Astrocyte of the hippocampus (primary cell): ENCODE measurements at regions not wholly inside any gene's neighbourhood (a gene's known extent, or its start where the extent isn't known, plus 50 kb on each side); places are given as distances from the start of the nearest gene placed in this dataset.

ENCODE experiments used
- DNase-seq: peaks from one replicate; pipeline ENCODE4 v3.0.0; 2011; ENCODE audit warnings: low read depth, low spot score

GRCh38 chr6:41428996-41429421 is 93.6 kb downstream of the NCR2 start:
- DNase-seq = no peak

- DNase-seq = no peak
These were observed 94.4 kb downstream of the NCR2 start for GRCh38 chr6:41429506-41430504.

- DNase-seq = peak; percentile 51
These were observed 95.5 kb downstream of the NCR2 start for GRCh38 chr6:41430875-41431274.

- DNase-seq = no peak
These were observed 96.9 kb downstream of the NCR2 start for GRCh38 chr6:41432280-41432679.

- DNase-seq = no peak
These were observed 99.5 kb downstream of the NCR2 start for GRCh38 chr6:41434803-41435481.

GRCh38 chr6:41437604-41438003 is 102.2 kb downstream of the NCR2 start:
- DNase-seq = no peak

- no peak for DNase-seq
These were observed 103.3 kb downstream of the NCR2 start for GRCh38 chr6:41438746-41439145.

- DNase-seq = no peak
These were observed 104.4 kb downstream of the NCR2 start for GRCh38 chr6:41439524-41440418.

- DNase-seq = no peak
These were observed 105.2 kb upstream of the FOXP4 start for GRCh38 chr6:41440958-41441357.

GRCh38 chr6:41441598-41442351 is 104.4 kb upstream of the FOXP4 start:
- no peak for DNase-seq

GRCh38 chr6:41442352-41442672 is 103.9 kb upstream of the FOXP4 start:
- DNase-seq = no peak

- peak; percentile 59 for DNase-seq
These were observed 103.2 kb upstream of the FOXP4 start for GRCh38 chr6:41442800-41443501.

- no peak for DNase-seq
These were observed 102.3 kb upstream of the FOXP4 start for GRCh38 chr6:41443616-41444525.

GRCh38 chr6:41445261-41445660 is 100.9 kb upstream of the FOXP4 start:
- peak; percentile 56 for DNase-seq

GRCh38 chr6:41446132-41446531 is 100.0 kb upstream of the FOXP4 start:
- no peak for DNase-seq

GRCh38 chr6:41446907-41447545 is 99.2 kb upstream of the FOXP4 start:
- DNase-seq = no peak

GRCh38 chr6:41448256-41448655 is 97.9 kb upstream of the FOXP4 start:
- DNase-seq = no peak

- no peak for DNase-seq
These were observed 96.6 kb upstream of the FOXP4 start for GRCh38 chr6:41449399-41450245.
